HG03432 (cell line): ENCODE measurements at regions not wholly inside any gene's neighbourhood (a gene's known extent, or its start where the extent isn't known, plus 50 kb on each side); places are given as distances from the start of the nearest gene placed in this dataset.
"Not testable (repeated sequence)": the region's sequence is repeated elsewhere in the genome, so short reads cannot be mapped to it uniquely, and the experiment has no call there.

Experiments used
- ATAC-seq: cut with Tn5 transposase; IDR thresholded peaks from one replicate; pipeline ENCODE4 v1.9.1; 2021; ENCODE audit warnings: mild to moderate bottlenecking, moderate library complexity; ENCODE audit not compliant: unreplicated experiment

DNA sequence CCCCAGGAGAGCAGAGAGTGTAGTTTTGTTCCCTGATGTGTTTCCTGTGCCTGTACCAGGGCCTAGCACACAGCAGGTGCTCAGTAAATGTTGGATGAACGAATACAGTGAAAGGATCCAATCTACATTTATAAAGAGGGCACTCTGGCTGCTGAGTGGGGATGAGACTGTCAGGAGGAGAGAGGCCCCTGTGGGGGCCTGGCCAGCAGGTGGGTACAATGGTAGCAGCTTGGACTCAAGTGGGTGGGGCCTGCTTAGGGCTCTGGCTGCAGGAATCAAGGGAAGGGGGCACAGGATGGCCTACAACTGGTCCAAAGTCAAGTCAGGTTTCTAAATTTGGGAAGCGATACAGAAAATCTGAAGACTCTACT is 156.6 kb upstream of the GRK3 start:
- ATAC-seq = no peak

GRCh38 chr22:25409240-25409639 is 155.2 kb upstream of the GRK3 start:
- ATAC-seq = no peak

DNA sequence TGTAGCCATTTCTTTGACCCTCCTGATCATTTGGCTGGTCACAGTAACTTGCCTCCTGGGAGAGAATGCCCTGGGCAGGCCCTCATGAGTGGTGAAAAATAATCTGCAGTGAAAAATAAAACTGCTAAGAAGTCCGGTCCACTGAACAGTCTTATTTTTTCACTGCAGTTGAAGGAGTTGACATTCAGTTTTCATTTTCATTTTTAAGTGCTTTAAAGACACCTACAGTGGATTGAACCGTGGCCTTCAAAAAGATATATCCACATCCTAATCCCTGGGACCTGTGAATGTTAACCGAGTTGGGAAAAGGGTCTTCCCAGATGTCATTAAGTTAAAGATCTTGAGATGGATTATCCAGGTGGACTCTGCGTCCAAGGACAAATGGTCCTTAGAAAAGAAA is 153.6 kb upstream of the GRK3 start:
- ATAC-seq = no peak

GRCh38 chr22:25413620-25414019 is 150.9 kb upstream of the GRK3 start:
- no peak for ATAC-seq

DNA sequence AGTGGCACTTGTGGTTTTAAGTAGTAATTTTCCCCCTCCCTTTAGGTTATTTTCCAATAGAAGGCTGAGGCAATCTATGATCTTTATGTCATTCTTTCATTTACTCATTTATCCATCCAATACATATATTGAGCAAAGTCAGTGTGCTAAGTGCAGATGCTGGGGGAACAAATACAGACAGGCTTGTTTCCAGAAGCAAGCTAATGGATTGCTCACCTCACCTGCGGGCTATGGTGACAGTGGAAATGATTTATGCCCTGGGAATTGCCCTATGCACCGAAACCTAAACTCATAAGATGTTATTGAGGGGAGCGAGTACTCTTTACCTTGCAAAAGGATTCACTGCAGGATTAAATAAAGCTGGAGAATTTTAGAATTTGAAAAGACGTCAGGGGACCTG is 148.7 kb upstream of the GRK3 start:
- not testable (repeated sequence) for ATAC-seq

DNA sequence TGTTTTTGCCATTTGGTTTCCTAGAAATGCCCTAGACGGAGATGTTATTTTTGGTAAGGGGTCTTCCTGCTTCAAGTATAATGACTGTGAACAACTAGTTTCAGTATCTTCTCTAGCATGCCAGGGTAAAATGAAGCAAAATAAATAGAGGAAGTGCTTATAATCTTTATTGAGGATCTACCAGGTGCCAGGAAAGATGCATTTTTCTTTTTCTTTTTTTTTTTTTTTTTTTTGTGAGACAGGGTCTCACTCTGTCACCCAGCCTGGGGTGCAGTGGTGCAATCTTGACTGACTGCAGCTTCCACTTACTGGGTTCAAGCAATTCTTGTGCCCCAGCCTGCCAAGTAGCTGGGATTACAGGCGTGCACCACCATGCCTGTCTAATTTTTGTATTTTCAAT is 146.6 kb upstream of the GRK3 start:
- ATAC-seq = not testable (repeated sequence)

GRCh38 chr22:25419247-25420113 is 145.0 kb upstream of the GRK3 start:
- no peak for ATAC-seq

DNA sequence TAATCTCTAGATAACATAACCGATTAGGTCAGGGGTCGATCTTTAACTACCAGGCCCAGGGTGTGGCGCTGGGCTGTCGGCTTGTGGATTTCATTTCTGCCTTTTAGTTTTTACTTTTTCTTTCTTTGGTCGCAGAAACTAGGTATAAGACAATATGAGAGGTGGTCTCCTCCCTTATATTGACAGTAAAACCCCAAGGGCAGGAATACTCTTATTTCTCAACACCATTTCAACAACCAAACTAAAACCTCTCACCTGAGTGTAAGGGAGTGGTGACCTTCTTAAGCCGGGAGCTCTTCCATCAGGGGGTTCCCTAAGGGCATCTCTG is 144.4 kb upstream of the GRK3 start:
- ATAC-seq = not testable (repeated sequence)

DNA sequence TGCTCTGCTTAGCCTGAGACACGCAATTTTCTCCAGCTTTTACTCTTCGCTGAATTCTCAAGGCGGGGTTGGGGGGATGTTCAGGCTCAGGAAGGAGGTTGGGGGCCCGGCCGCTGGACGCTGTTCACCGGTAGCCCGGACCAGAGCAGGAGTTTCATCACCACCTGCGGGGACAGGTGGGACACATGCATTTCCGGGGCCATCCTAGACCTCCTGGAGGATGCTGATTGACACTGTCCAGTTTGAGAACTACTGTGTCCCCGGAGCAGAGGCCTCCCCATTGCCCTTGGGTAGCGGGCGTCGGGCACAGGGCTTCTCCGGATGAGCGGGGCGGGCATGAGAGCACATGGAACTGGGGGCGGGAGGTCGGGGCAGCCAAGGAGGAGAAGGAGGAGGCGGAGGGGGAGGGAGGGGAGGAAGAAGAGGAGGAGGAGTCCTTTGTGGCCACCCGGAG is 144.0 kb upstream of the GRK3 start:
- ATAC-seq = no peak

GRCh38 chr22:25420925-25421904 is 143.3 kb upstream of the GRK3 start:
- ATAC-seq = no peak

GRCh38 chr22:25426530-25427308 is 137.8 kb upstream of the GRK3 start:
- ATAC-seq = not testable (repeated sequence)

GRCh38 chr22:25431637-25432342 is 132.7 kb upstream of the GRK3 start:
- ATAC-seq = not testable (repeated sequence)

GRCh38 chr22:25433381-25433970 is 131.0 kb upstream of the GRK3 start:
- not testable (repeated sequence) for ATAC-seq

- no peak for ATAC-seq
These were observed 126.9 kb upstream of the GRK3 start for GRCh38 chr22:25437414-25438160.

DNA sequence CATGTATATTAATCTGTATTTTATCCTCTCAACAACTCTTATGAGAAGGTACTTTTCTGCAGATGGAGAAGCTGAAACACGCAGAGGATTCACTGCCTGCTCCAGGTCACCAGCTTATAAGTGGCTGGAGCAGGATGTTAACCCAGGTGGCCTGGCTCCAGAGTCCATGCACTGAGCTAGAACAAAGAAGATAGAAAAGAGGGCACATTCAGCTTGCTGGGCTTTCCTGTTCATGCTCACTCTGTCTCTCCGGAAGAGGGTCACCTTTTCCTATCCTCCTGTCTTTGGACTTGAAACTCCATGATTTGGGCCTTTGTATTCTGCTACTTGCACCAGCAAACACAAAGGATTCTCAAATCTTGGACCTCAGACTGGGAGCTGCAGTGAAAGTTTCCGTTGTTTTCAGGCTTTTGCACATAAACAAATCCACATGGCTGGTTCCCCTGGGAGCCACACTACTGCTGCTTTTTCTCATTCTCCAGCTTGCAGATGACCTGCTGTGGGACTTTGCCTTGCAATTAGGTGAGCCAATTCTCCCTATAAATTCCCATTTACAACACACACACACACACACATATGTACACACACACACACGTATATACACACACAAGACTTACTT is 117.3 kb upstream of the GRK3 start:
- no peak for ATAC-seq

- peak; percentile 88 for ATAC-seq
These were observed 116.6 kb upstream of the GRK3 start for GRCh38 chr22:25447686-25448434.

DNA sequence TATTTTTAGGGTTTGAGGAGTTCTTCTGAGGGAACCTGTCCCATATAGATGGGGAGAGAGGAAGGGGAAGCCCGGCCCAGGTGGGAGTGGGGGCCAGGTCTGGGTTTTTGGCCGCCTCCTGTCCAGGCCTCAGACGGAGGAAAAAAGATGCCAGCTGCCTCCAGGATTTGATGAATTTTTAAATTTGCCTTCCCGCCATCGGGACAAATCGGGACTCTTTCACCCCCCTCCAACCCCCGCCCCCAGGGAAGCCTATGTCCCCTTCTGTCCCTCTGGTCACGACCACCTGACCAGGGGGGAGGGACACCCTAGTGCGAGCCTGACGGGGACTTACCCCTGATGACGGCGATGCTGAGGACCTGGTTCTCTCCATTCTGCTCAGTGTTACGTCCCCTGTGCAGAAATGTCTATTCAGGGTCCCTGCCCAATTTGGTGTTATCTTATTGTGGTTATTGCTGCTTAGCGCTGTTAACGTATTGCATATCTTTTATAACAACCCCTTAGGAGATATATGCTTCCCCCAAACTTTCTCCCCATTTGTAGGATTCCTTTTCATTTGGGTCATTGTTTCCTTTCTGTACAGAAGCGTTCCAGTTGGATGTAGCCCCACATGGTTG is 115.9 kb upstream of the GRK3 start:
- ATAC-seq = no peak
